ENCODE measurements at regions not wholly inside any gene's neighbourhood (a gene's known extent, or its start where the extent isn't known, plus 50 kb on each side); places are given as distances from the start of the nearest gene placed in this dataset.

GRCh38 chr16:47966325-47966724 is 189.5 kb downstream of the ABCC12 start:
- Histone ChIP-seq H2BK120ac (ENCODE audit: low read depth, low read length) (no peak overlapping the region), H3K36me3 (ENCODE audit: control insufficient read depth in 1 of 2, insufficient read depth in 2 of 2, low read depth in 1 of 2, low read length in 2 of 2) (no peaks in the 10 kb centered on the region), H3K9ac (ENCODE audit: low read length) (no peak overlapping the region), H3K23ac (ENCODE audit: low read length in 2 of 2) (no peak overlapping the region), H2AFZ (ENCODE audit: low read depth, low read length) (no peak overlapping the region), H4K91ac (ENCODE audit: low read length) (no peak overlapping the region), H3K4me3 (ENCODE audit: insufficient read depth in 1 of 2, low read depth in 1 of 2, low read length in 2 of 2) (no peak overlapping the region), H2AK5ac (ENCODE audit: low read length, severe bottlenecking) (no peak overlapping the region), H3K4me2 (ENCODE audit: low read length, poor library complexity, severe bottlenecking) (no peak overlapping the region), H3K4ac (ENCODE audit: low read depth in 1 of 2, low read length in 2 of 2) (no peak overlapping the region), H3K14ac (ENCODE audit: low read length in 2 of 2) (no peak overlapping the region), H3K9me3 (ENCODE audit: control insufficient read depth, low read length) (no peaks in the 10 kb centered on the region), H3K18ac (ENCODE audit: low read depth in 1 of 2, low read length in 2 of 2) (no peak overlapping the region), H3K4me1 (ENCODE audit: control insufficient read depth, insufficient read depth, low read depth, low read length) (no peaks in the 10 kb centered on the region), H2BK15ac (ENCODE audit: low read depth, poor library complexity, severe bottlenecking) (no peak overlapping the region), H3K79me1 (replicated peaks; ENCODE audit: low read length, poor library complexity, severe bottlenecking) (no peaks in the 10 kb centered on the region), H2BK12ac (ENCODE audit: low read length in 2 of 2) (no peak overlapping the region), H4K8ac (ENCODE audit: low read length) (no peak overlapping the region), H3K27ac (ENCODE audit: low read length, poor library complexity, severe bottlenecking) (no peak overlapping the region), H3K27me3 (ENCODE audit: control insufficient read depth in 1 of 2, insufficient read depth in 1 of 2, low read length in 2 of 2) (no peaks in the 10 kb centered on the region), H2BK5ac (ENCODE audit: low read depth, low read length, poor library complexity, severe bottlenecking) (no peak overlapping the region)
- 87% methylated on average over 3 of the region's 4 CpGs for WGBS
- no peak for DNase-seq

- no peak overlapping the region for H2AK5ac ChIP-seq (ENCODE audit: low read length, severe bottlenecking)
- no peak overlapping the region for H2BK15ac ChIP-seq (ENCODE audit: low read depth, poor library complexity, severe bottlenecking)
- H2BK120ac ChIP-seq (ENCODE audit: low read depth, low read length): no peak overlapping the region
- no peak overlapping the region for H4K8ac ChIP-seq (ENCODE audit: low read length)
- no peak overlapping the region for H3K23ac ChIP-seq (ENCODE audit: low read length in 2 of 2)
- H3K4ac ChIP-seq (ENCODE audit: low read depth in 1 of 2, low read length in 2 of 2): no peak overlapping the region
- DNase-seq: no peak
- H3K4me3 ChIP-seq (ENCODE audit: insufficient read depth in 1 of 2, low read depth in 1 of 2, low read length in 2 of 2): no peak overlapping the region
- H2BK5ac ChIP-seq (ENCODE audit: low read depth, low read length, poor library complexity, severe bottlenecking): no peak overlapping the region
- no peaks in the 10 kb centered on the region for H3K4me1 ChIP-seq (ENCODE audit: control insufficient read depth, insufficient read depth, low read depth, low read length)
- H3K18ac ChIP-seq (ENCODE audit: low read depth in 1 of 2, low read length in 2 of 2): no peak overlapping the region
- H2BK12ac ChIP-seq (ENCODE audit: low read length in 2 of 2): no peak overlapping the region
- no peak overlapping the region for H2AFZ ChIP-seq (ENCODE audit: low read depth, low read length)
- H3K9ac ChIP-seq (ENCODE audit: low read length): no peak overlapping the region
- no peaks in the 10 kb centered on the region for H3K79me1 ChIP-seq (replicated peaks; ENCODE audit: low read length, poor library complexity, severe bottlenecking)
- no peak overlapping the region for H3K14ac ChIP-seq (ENCODE audit: low read length in 2 of 2)
- no peak overlapping the region for H3K4me2 ChIP-seq (ENCODE audit: low read length, poor library complexity, severe bottlenecking)
- no peak overlapping the region for H4K91ac ChIP-seq (ENCODE audit: low read length)
- no peaks in the 10 kb centered on the region for H3K9me3 ChIP-seq (ENCODE audit: control insufficient read depth, low read length)
- H3K36me3 ChIP-seq (ENCODE audit: control insufficient read depth in 1 of 2, insufficient read depth in 2 of 2, low read depth in 1 of 2, low read length in 2 of 2): no peaks in the 10 kb centered on the region
- no peak overlapping the region for H3K27ac ChIP-seq (ENCODE audit: low read length, poor library complexity, severe bottlenecking)
- 62% methylated on average over 2 of the region's 2 CpGs for WGBS
- H3K27me3 ChIP-seq (ENCODE audit: control insufficient read depth in 1 of 2, insufficient read depth in 1 of 2, low read length in 2 of 2): no peaks in the 10 kb centered on the region
These were observed 190.4 kb downstream of the ABCC12 start for GRCh38 chr16:47965439-47965838.

- H3K4me3 ChIP-seq (ENCODE audit: insufficient read depth in 1 of 2, low read depth in 1 of 2, low read length in 2 of 2): no peak overlapping the region
- H2BK120ac ChIP-seq (ENCODE audit: low read depth, low read length): no peak overlapping the region
- DNase-seq: no peak
- H2AK5ac ChIP-seq (ENCODE audit: low read length, severe bottlenecking): no peak overlapping the region
- no peaks in the 10 kb centered on the region for H3K9me3 ChIP-seq (ENCODE audit: control insufficient read depth, low read length)
- no peak overlapping the region for H4K91ac ChIP-seq (ENCODE audit: low read length)
- 89% methylated on average over 3 of the region's 5 CpGs for WGBS
- no peak overlapping the region for H2BK15ac ChIP-seq (ENCODE audit: low read depth, poor library complexity, severe bottlenecking)
- no peak overlapping the region for H2AFZ ChIP-seq (ENCODE audit: low read depth, low read length)
- no peak overlapping the region for H3K9ac ChIP-seq (ENCODE audit: low read length)
- no peak overlapping the region for H3K18ac ChIP-seq (ENCODE audit: low read depth in 1 of 2, low read length in 2 of 2)
- no peak overlapping the region for H2BK5ac ChIP-seq (ENCODE audit: low read depth, low read length, poor library complexity, severe bottlenecking)
- no peak overlapping the region for H3K4ac ChIP-seq (ENCODE audit: low read depth in 1 of 2, low read length in 2 of 2)
- H4K8ac ChIP-seq (ENCODE audit: low read length): no peak overlapping the region
- H3K14ac ChIP-seq (ENCODE audit: low read length in 2 of 2): no peak overlapping the region
- no peak overlapping the region for H2BK12ac ChIP-seq (ENCODE audit: low read length in 2 of 2)
- H3K4me2 ChIP-seq (ENCODE audit: low read length, poor library complexity, severe bottlenecking): no peak overlapping the region
- H3K4me1 ChIP-seq (ENCODE audit: control insufficient read depth, insufficient read depth, low read depth, low read length): peaks cover 1% of the 10 kb centered on the region
- no peaks in the 10 kb centered on the region for H3K27me3 ChIP-seq (ENCODE audit: control insufficient read depth in 1 of 2, insufficient read depth in 1 of 2, low read length in 2 of 2)
- H3K36me3 ChIP-seq (ENCODE audit: control insufficient read depth in 1 of 2, insufficient read depth in 2 of 2, low read depth in 1 of 2, low read length in 2 of 2): no peaks in the 10 kb centered on the region
- H3K79me1 ChIP-seq (replicated peaks; ENCODE audit: low read length, poor library complexity, severe bottlenecking): no peaks in the 10 kb centered on the region
- H3K23ac ChIP-seq (ENCODE audit: low read length in 2 of 2): no peak overlapping the region
- H3K27ac ChIP-seq (ENCODE audit: low read length, poor library complexity, severe bottlenecking): no peak overlapping the region
These were observed 197.1 kb downstream of the ABCC12 start for GRCh38 chr16:47958726-47959125.

GRCh38 chr16:47956916-47957315 is 198.9 kb downstream of the ABCC12 start:
- Histone ChIP-seq H3K4ac (ENCODE audit: low read depth in 1 of 2, low read length in 2 of 2) (no peak overlapping the region), H3K4me3 (ENCODE audit: insufficient read depth in 1 of 2, low read depth in 1 of 2, low read length in 2 of 2) (no peak overlapping the region), H3K27ac (ENCODE audit: low read length, poor library complexity, severe bottlenecking) (no peak overlapping the region), H3K4me2 (ENCODE audit: low read length, poor library complexity, severe bottlenecking) (no peak overlapping the region), H3K4me1 (ENCODE audit: control insufficient read depth, insufficient read depth, low read depth, low read length) (peaks cover 1% of the 10 kb centered on the region), H3K18ac (ENCODE audit: low read depth in 1 of 2, low read length in 2 of 2) (no peak overlapping the region), H2BK5ac (ENCODE audit: low read depth, low read length, poor library complexity, severe bottlenecking) (no peak overlapping the region), H4K8ac (ENCODE audit: low read length) (no peak overlapping the region), H3K9ac (ENCODE audit: low read length) (no peak overlapping the region), H3K79me1 (replicated peaks; ENCODE audit: low read length, poor library complexity, severe bottlenecking) (no peaks in the 10 kb centered on the region), H3K27me3 (ENCODE audit: control insufficient read depth in 1 of 2, insufficient read depth in 1 of 2, low read length in 2 of 2) (no peaks in the 10 kb centered on the region), H2BK12ac (ENCODE audit: low read length in 2 of 2) (no peak overlapping the region), H2AK5ac (ENCODE audit: low read length, severe bottlenecking) (no peak overlapping the region), H2AFZ (ENCODE audit: low read depth, low read length) (no peak overlapping the region), H3K14ac (ENCODE audit: low read length in 2 of 2) (no peak overlapping the region), H3K23ac (ENCODE audit: low read length in 2 of 2) (no peak overlapping the region), H4K91ac (ENCODE audit: low read length) (no peak overlapping the region), H2BK120ac (ENCODE audit: low read depth, low read length) (no peak overlapping the region), H2BK15ac (ENCODE audit: low read depth, poor library complexity, severe bottlenecking) (no peak overlapping the region), H3K36me3 (ENCODE audit: control insufficient read depth in 1 of 2, insufficient read depth in 2 of 2, low read depth in 1 of 2, low read length in 2 of 2) (no peaks in the 10 kb centered on the region), H3K9me3 (ENCODE audit: control insufficient read depth, low read length) (no peaks in the 10 kb centered on the region)
- WGBS: 63% methylated on average over 1 of the region's 2 CpGs
- no peak for DNase-seq

All from mesenchymal stem cell (in vitro differentiated cells and primary cell).